Ecto neural progenitor cell (in vitro differentiated cells): ENCODE measurements at regions not wholly inside any gene's neighbourhood (a gene's known extent, or its start where the extent isn't known, plus 50 kb on each side); places are given as distances from the start of the nearest gene placed in this dataset.

Experiments
- DNase-seq: peaks from one replicate; pipeline ENCODE4 v3.0.0-alpha.2; 2018; ENCODE audit warnings: low spot score

DNA sequence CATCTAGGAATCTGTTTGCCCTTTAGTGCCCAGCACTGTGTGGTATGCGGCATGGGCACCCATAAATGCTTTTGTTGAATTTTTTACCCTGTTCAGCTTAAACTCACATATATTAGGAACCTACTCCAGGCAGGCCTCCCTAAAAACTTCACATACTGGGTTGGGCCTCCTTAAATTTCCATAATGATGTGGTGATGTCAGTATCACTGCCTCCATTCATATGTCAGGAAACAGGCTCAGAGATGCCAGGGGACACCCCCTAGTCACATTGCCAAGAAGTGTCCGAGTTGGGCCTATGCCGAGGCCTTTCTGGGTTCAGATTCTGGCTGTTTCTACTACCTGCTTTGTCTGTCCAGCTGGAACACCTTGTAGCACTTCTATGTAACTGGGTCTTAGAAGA lies 55.7 kb upstream of the RUNX3 start:
- no peak for DNase-seq

DNA sequence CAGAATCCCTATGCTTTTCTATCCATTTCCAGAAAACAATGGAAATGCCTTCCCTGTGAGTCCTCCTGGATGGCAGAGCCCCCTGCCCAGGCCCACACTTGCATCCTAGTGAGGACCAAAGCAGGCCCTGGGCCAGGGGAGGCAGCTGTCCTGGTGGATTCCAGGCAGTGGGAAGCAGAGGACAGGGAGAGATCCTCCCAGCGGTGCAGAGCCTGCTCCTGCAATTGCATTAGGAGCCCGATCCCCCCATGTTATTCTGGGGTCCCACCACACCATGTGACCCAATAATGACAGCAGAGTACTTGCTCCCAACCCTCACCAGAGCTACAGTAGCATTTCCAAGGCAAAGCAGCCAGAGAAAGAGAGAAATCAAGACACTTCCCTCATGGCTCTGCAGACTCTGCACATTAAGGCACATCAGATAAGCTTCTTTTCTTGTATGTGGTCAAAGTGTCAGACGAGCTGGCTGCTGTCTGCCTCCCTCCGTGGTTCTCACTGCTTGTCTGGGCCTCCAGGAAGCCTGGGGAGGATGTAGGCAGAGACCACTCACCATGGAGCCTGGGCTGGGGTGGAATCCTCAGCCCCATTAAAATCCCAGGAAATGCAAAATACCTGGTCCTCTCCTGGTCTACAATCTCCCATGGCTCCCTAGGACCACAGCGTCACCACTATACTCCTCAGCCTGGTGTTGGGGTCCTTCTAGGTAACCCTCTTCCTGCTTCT lies 54.9 kb upstream of the RUNX3 start:
- DNase-seq = no peak

DNA sequence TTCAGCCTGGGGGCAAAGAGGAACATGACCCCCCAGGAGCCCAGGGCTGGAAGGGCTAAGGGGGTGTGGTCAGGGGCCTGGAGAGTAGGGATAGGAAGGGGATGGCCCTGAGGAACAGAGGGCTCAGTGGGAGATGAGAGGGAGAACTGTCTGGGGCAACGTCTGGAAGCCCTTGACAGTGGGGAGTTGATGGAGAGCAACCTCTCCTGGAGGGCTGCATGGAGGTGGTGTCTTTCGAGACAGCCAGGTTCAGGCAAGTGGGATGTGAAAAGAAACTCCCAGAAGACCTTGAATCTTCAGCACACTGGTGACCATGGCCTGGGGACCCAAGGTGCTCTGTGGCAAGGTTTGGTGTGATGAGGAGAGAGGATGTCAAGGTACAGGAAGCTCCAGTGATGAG lies 54.2 kb upstream of the RUNX3 start:
- DNase-seq = no peak

DNA sequence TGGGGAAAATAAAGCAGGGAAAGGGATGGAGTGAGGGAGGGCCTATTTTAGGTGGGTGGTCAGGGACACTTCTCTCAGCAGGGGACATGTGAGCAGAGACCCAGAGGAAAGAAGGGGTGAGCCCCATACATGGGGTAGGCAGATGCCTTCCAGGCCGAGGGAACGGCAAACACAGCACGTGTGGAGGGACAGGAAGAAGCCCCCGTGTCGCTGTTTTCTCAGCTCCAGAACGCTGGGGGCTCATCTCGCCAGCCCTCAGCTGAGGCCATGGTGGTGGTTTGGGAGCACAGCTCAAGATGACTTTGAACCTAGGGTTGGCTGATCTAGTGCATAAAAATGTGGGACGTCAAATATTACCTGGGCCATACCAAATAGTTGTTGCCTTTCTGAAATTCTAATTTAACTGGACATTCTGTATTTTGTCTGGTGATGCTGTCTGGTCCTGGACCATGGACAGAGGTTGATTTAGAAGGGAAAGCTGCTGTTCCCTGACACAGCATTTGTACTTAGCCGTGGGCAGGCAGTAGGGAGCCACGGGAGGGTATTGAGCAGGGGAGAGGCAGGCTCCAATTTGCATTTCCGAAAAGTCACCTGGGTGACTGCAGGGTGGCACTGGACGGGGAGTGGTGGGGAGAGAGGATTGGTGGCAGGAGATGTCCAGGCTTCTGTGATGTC lies 53.1 kb upstream of the RUNX3 start:
- no peak for DNase-seq

DNA sequence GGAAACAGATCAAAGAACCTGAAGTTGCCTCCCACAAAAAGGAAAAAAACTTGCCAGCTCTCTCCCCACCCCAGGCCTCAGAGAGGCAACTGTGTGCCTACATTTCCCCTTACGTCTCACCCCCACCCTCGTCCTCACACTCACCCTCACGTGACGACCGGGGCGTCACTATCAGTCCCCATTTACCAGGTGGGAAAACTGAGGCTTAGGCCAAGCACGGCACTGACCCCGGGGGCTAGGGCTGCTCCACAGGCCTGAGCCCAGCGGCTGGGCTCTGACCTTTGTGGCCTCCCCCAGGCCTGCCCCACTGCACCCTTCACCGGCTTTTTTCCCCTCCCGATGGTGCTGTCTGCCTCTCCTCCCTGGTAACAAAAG lies 51.5 kb upstream of the RUNX3 start:
- DNase-seq = no peak

DNA sequence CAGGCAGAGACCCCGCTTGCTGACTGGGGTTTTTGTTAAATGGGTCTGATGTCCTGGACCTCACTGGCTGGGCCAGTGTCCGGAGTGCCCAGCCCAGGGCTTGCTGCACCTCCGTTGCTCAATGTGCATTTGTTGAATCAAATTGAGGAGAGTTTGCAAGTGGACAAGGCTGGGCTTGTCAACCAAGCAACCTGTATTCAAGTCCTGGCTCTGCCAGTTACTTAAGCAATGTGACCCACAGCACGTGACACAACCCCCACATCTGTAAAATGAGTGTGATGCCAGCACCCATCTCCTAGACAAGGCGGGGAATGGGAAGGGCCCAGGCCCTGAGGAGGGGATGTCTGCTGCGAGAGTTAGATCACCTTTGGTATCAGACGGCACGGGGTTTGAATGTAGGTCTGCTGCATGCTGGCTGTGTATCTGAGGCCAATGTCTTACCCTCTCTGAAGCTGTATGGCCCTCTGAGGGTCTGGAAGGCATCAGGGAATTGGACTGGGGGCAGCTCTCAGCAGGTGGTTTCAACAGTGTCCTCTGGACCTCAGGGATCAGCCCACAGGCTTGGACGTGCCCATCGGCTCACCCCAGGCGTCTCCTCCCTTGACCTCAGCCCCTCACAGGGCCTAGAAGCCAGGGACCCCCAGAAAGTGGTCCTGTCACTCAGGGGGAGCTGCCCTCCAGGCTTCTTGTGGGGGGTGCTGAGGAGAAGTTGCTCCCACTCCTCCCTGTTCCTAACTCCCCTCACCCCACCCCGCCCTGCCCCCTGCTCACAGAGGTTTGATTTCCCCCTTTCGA lies 51.0 kb upstream of the RUNX3 start:
- no peak for DNase-seq
